Smooth muscle cell (in vitro differentiated cells): ENCODE measurements at regions not wholly inside any gene's neighbourhood (a gene's known extent, or its start where the extent isn't known, plus 50 kb on each side); places are given as distances from the start of the nearest gene placed in this dataset.

ENCODE experiments used
- DNase-seq: peaks from one replicate; lab custom pipeline; 2025; ENCODE audit not compliant: unreplicated experiment; lab: John Stamatoyannopoulos, UW
- H2AFZ ChIP-seq: fragments of 200-600 bp; sonication (generic); 2 replicates; pipeline ENCODE4 v1.6.0; 2016; ENCODE audit warnings: antibody characterized with exemption, low read depth, mild to moderate bottlenecking
- H3F3A ChIP-seq: fragments of 200-600 bp; sonication (generic); 2 replicates; pipeline ENCODE4 v1.6.0; 2017; ENCODE audit warnings: antibody characterized with exemption, low read depth
- H3K27ac ChIP-seq: fragments of 200-600 bp; sonication (generic); 2 replicates; pipeline ENCODE4 v1.5.1; 2016; ENCODE audit warnings: low read depth, mild to moderate bottlenecking
- H3K27me3 ChIP-seq: fragments of 200-600 bp; sonication (generic); 2 replicates; pipeline ENCODE4 v1.6.1; 2016; ENCODE audit warnings: low read depth, mild to moderate bottlenecking
- H3K36me3 ChIP-seq: fragments of 200-600 bp; sonication (generic); 2 replicates; pipeline ENCODE4 v1.5.1; 2016; ENCODE audit warnings: low read depth
- H3K4me1 ChIP-seq: fragments of 200-600 bp; sonication (generic); 2 replicates; pipeline ENCODE4 v1.5.1; 2016; ENCODE audit warnings: low read depth
- H3K4me2 ChIP-seq: fragments of 200-600 bp; sonication (generic); 2 replicates; pipeline ENCODE4 v1.6.0; 2016; ENCODE audit warnings: mild to moderate bottlenecking
- H3K4me3 ChIP-seq: fragments of 200-600 bp; sonication (generic); 2 replicates; pipeline ENCODE4 v1.5.1; 2016; ENCODE audit warnings: mild to moderate bottlenecking
- H3K79me2 ChIP-seq: fragments of 200-600 bp; sonication (generic); 2 replicates; pipeline ENCODE4 v1.6.0; 2016; ENCODE audit warnings: low read depth, mild to moderate bottlenecking
- H3K9ac ChIP-seq: fragments of 200-600 bp; sonication (generic); 2 replicates; pipeline ENCODE4 v1.6.0; 2016; ENCODE audit warnings: low read depth
- H3K9me3 ChIP-seq: fragments of 200-600 bp; sonication (generic); replicated peaks from 2 replicates; pipeline ENCODE4 v1.5.1; 2016; ENCODE audit warnings: low read depth
- H4K20me1 ChIP-seq: fragments of 200-600 bp; sonication (generic); 2 replicates; pipeline ENCODE4 v1.6.0; 2016; ENCODE audit warnings: low read depth
- CTCF ChIP-seq: fragments of 200-600 bp; sonication (generic); IDR thresholded peaks from 2 replicates; pipeline ENCODE4 v1.5.1; 2017; ENCODE audit warnings: borderline replicate concordance, mild to moderate bottlenecking, antibody characterized with exemption; ENCODE audit not compliant: insufficient read depth, poor library complexity, severe bottlenecking
- WGBS: methylation state at CpG from one replicate; pipeline ENCODE4 v1.1.7; 2016; ENCODE audit warnings: low lambda C conversion rate; 5-methylcytosine and 5-hydroxymethylcytosine counted together

- Histone ChIP-seq H2AFZ (no peak overlapping the region), H3K27me3 (no peaks in the 10 kb centered on the region), H3K36me3 (no peaks in the 10 kb centered on the region), H3K9ac (no peak overlapping the region), H3K9me3 (no peaks in the 10 kb centered on the region), H3F3A (no peaks in the 10 kb centered on the region), H3K79me2 (no peaks in the 10 kb centered on the region), H3K27ac (no peak overlapping the region), H3K4me1 (no peaks in the 10 kb centered on the region), H3K4me2 (no peak overlapping the region), H4K20me1 (no peaks in the 10 kb centered on the region), H3K4me3 (no peak overlapping the region)
- TF ChIP-seq CTCF, result no peak
- WGBS, result 86% methylated on average over 9 of the region's 9 CpGs
- no peak for DNase-seq
Observed at GRCh38 chr15:31255732-31256377, 70.8 kb upstream of the KLF13 start.

- Histone ChIP-seq H3K27ac (no peak overlapping the region), H3K27me3 (no peaks in the 10 kb centered on the region), H4K20me1 (no peaks in the 10 kb centered on the region), H3K9ac (no peak overlapping the region), H2AFZ (no peak overlapping the region), H3K4me3 (no peak overlapping the region), H3K9me3 (no peaks in the 10 kb centered on the region), H3K4me2 (no peak overlapping the region), H3K79me2 (no peaks in the 10 kb centered on the region), H3F3A (no peaks in the 10 kb centered on the region), H3K4me1 (no peaks in the 10 kb centered on the region), H3K36me3 (no peaks in the 10 kb centered on the region)
- TF ChIP-seq CTCF, result no peak
- WGBS, result 78% methylated on average over 11 of the region's 11 CpGs
- no peak for DNase-seq
Observed at GRCh38 chr15:31256378-31257265, 70.0 kb upstream of the KLF13 start.

- no peak overlapping the region for H3K4me3 ChIP-seq
- no peaks in the 10 kb centered on the region for H3K4me1 ChIP-seq
- H3K9ac ChIP-seq, result no peak overlapping the region
- no peaks in the 10 kb centered on the region for H3K36me3 ChIP-seq
- no peak overlapping the region for H3K27ac ChIP-seq
- DNase-seq, result no peak
- no peaks in the 10 kb centered on the region for H3K9me3 ChIP-seq
- no peaks in the 10 kb centered on the region for H3K79me2 ChIP-seq
- WGBS, result 30% methylated on average over 1 of the region's 1 CpG
- no peaks in the 10 kb centered on the region for H3F3A ChIP-seq
- no peak for TF ChIP-seq CTCF
- no peaks in the 10 kb centered on the region for H3K27me3 ChIP-seq
- no peaks in the 10 kb centered on the region for H4K20me1 ChIP-seq
- no peak overlapping the region for H3K4me2 ChIP-seq
- H2AFZ ChIP-seq, result no peak overlapping the region
Observed at GRCh38 chr15:31257286-31257685, 69.3 kb upstream of the KLF13 start.

GRCh38 chr15:31258260-31258659 lies 68.4 kb upstream of the KLF13 start:
- Histone ChIP-seq H3K9me3 (no peaks in the 10 kb centered on the region), H3K4me1 (no peaks in the 10 kb centered on the region), H3F3A (no peaks in the 10 kb centered on the region), H3K4me2 (no peak overlapping the region), H3K9ac (no peak overlapping the region), H3K79me2 (no peaks in the 10 kb centered on the region), H4K20me1 (no peaks in the 10 kb centered on the region), H3K36me3 (no peaks in the 10 kb centered on the region), H3K27me3 (no peaks in the 10 kb centered on the region), H3K4me3 (no peak overlapping the region), H2AFZ (no peak overlapping the region), H3K27ac (no peak overlapping the region)
- TF ChIP-seq CTCF, result no peak
- WGBS, result 91% methylated on average over 2 of the region's 2 CpGs
- DNase-seq, result no peak
